ENCODE measurements at regions not wholly inside any gene's neighbourhood (a gene's known extent, or its start where the extent isn't known, plus 50 kb on each side); places are given as distances from the start of the nearest gene placed in this dataset.

- Histone ChIP-seq H3K9me3 (ENCODE audit: control insufficient read depth, insufficient read depth, low read length) (no peaks in the 10 kb centered on the region), H3K4me3 (ENCODE audit: low read depth, low read length) (no peak overlapping the region), H3K27ac (ENCODE audit: low read depth, low read length) (no peak overlapping the region), H3K27me3 (ENCODE audit: control insufficient read depth, insufficient read depth, low read length) (peaks cover 11% of the 10 kb centered on the region)
- DNase-seq (ENCODE audit: low read depth, low spot score): no peak
- ChIA-PET CTCF (no interaction called here), POLR2A (no interaction called here)
- no peak for TF ChIP-seq CTCF (IDR thresholded peaks at IDR 0.05; ENCODE audit: low read depth, low read length)
Measured at GRCh38 chr7:106397994-106398393, 113.2 kb upstream of the NAMPT start.

- Histone ChIP-seq H3K9me3 (ENCODE audit: control insufficient read depth, insufficient read depth, low read length) (no peaks in the 10 kb centered on the region), H3K27me3 (ENCODE audit: control insufficient read depth, insufficient read depth, low read length) (peaks cover 9% of the 10 kb centered on the region), H3K27ac (ENCODE audit: low read depth, low read length) (no peak overlapping the region), H3K4me3 (ENCODE audit: low read depth, low read length) (no peak overlapping the region)
- ChIA-PET POLR2A (no interaction called here), CTCF (no interaction called here)
- no peak for TF ChIP-seq CTCF (IDR thresholded peaks at IDR 0.05; ENCODE audit: low read depth, low read length)
- no peak for DNase-seq (ENCODE audit: low read depth, low spot score)
Measured at GRCh38 chr7:106394526-106394925, 109.7 kb upstream of the NAMPT start.

GRCh38 chr7:106393564-106394251 lies 108.9 kb upstream of the NAMPT start:
- no peak for TF ChIP-seq CTCF (IDR thresholded peaks at IDR 0.05; ENCODE audit: low read depth, low read length)
- CTCF ChIA-PET: no interaction called here
- Histone ChIP-seq H3K9me3 (ENCODE audit: control insufficient read depth, insufficient read depth, low read length) (no peaks in the 10 kb centered on the region), H3K27me3 (ENCODE audit: control insufficient read depth, insufficient read depth, low read length) (peaks cover 3% of the 10 kb centered on the region), H3K4me3 (ENCODE audit: low read depth, low read length) (no peak overlapping the region), H3K27ac (ENCODE audit: low read depth, low read length) (no peak overlapping the region)
- no peak for DNase-seq (ENCODE audit: low read depth, low spot score)
- POLR2A ChIA-PET: no interaction called here

- H3K4me3 ChIP-seq (ENCODE audit: low read depth, low read length): no peak overlapping the region
- H3K27ac ChIP-seq (ENCODE audit: low read depth, low read length): no peak overlapping the region
- no peak for DNase-seq (ENCODE audit: low read depth, low spot score)
- H3K9me3 ChIP-seq (ENCODE audit: control insufficient read depth, insufficient read depth, low read length): no peaks in the 10 kb centered on the region
- TF ChIP-seq CTCF (IDR thresholded peaks at IDR 0.05; ENCODE audit: low read depth, low read length): no peak
- CTCF ChIA-PET: no interaction called here
- H3K27me3 ChIP-seq (ENCODE audit: control insufficient read depth, insufficient read depth, low read length): peaks cover 2% of the 10 kb centered on the region
- POLR2A ChIA-PET: interaction anchor here (0.6 kb wide), 1 partner anchor 490 kb away, joined by 3 read pairs; no protein-coding TSS in a partner anchor
Measured at GRCh38 chr7:106392590-106392989, 107.8 kb upstream of the NAMPT start.

GRCh38 chr7:106392144-106392543 lies 107.4 kb upstream of the NAMPT start:
- no peak for TF ChIP-seq CTCF (IDR thresholded peaks at IDR 0.05; ENCODE audit: low read depth, low read length)
- peaks cover under 1% of the 10 kb centered on the region for H3K9me3 ChIP-seq (ENCODE audit: control insufficient read depth, insufficient read depth, low read length)
- ChIA-PET POLR2A (no interaction called here), CTCF (no interaction called here)
- H3K27me3 ChIP-seq (ENCODE audit: control insufficient read depth, insufficient read depth, low read length): peaks cover 2% of the 10 kb centered on the region
- H3K27ac ChIP-seq (ENCODE audit: low read depth, low read length): no peak overlapping the region
- H3K4me3 ChIP-seq (ENCODE audit: low read depth, low read length): no peak overlapping the region
- DNase-seq (ENCODE audit: low read depth, low spot score): no peak

Measured in AG04450 (cell line).